ENCODE measurements at regions not wholly inside any gene's neighbourhood (a gene's known extent, or its start where the extent isn't known, plus 50 kb on each side); places are given as distances from the start of the nearest gene placed in this dataset.

DNA sequence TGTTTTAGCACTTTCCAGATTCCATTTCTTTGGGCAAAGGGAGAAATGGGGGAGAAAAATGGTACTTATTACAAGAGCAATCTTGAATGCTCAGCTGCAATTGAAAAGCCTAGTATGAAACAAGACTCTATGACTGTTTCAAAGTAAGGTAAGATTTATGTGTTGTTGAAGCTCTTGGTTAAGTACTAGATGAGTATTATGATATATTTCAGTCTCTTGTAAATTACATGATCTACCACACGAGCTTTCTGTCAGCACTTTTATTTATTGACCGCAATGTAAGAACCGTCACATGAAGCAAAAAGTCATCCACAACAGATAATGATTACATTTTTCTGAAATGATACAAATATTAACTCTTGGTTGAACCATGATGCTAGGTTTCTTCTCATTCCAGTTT, 906.7 kb upstream of the CHORDC1 start:
- TF ChIP-seq, protein P1, sequence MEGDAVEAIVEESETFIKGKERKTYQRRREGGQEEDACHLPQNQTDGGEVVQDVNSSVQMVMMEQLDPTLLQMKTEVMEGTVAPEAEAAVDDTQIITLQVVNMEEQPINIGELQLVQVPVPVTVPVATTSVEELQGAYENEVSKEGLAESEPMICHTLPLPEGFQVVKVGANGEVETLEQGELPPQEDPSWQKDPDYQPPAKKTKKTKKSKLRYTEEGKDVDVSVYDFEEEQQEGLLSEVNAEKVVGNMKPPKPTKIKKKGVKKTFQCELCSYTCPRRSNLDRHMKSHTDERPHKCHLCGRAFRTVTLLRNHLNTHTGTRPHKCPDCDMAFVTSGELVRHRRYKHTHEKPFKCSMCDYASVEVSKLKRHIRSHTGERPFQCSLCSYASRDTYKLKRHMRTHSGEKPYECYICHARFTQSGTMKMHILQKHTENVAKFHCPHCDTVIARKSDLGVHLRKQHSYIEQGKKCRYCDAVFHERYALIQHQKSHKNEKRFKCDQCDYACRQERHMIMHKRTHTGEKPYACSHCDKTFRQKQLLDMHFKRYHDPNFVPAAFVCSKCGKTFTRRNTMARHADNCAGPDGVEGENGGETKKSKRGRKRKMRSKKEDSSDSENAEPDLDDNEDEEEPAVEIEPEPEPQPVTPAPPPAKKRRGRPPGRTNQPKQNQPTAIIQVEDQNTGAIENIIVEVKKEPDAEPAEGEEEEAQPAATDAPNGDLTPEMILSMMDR (IDR thresholded peaks at IDR 0.05): no peak
- no peak for TF ChIP-seq POLR2AphosphoS5 (IDR thresholded peaks at IDR 0.05)
- intact Hi-C loops (cut with DNase I): no loop called here
- no peak overlapping the region for H3K27ac ChIP-seq (replicated peaks in 1 of 4)
- peaks cover 3 to 19% (median 5%) of the 10 kb centered on the region in 4 donors for H3K4me1 ChIP-seq
- H3K27me3 ChIP-seq: no peaks in the 10 kb centered on the region
- no peak for DNase-seq (ENCODE audit: extremely low spot score)
- H3K4me3 ChIP-seq: no peak overlapping the region
- no peaks in the 10 kb centered on the region for H3K9me3 ChIP-seq
- WGBS: 83% methylated on average over 3 of the region's 3 CpGs
- no peaks in the 10 kb centered on the region for H3K36me3 ChIP-seq

DNA sequence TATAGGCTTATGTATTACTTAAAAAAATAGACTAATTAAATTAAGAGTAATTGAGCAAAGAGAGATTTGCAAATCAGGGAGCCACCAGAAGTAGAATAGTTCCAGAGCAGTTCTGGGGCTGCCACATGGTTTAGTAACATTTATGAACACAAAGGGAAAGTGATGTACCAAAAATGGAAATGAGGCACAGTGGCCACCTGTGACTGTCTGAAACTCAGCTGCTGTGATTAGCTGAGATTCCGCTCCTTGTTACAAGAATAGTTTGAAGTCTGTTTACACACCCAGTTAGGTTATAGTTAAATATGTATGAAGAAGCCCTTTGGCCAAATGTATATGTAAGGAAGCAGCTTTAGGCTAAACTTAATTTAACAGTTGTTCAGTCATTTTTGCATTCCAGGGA, 901.5 kb upstream of the CHORDC1 start:
- no peaks in the 10 kb centered on the region for H3K9me3 ChIP-seq
- no peaks in the 10 kb centered on the region for H3K4me1 ChIP-seq
- intact Hi-C loops (cut with DNase I): no loop called here
- no peak for DNase-seq (ENCODE audit: extremely low spot score)
- WGBS: 78% methylated on average over 1 of the region's 1 CpG
- H3K36me3 ChIP-seq: no peaks in the 10 kb centered on the region
- TF ChIP-seq EP300 (IDR thresholded peaks at IDR 0.05) (no peak), POLR2A (IDR thresholded peaks at IDR 0.05; ENCODE audit: low read depth) (no peak), POLR2AphosphoS5 (IDR thresholded peaks at IDR 0.05) (no peak)
- TF ChIP-seq, protein P1 (IDR thresholded peaks at IDR 0.05): no peak
- no peaks in the 10 kb centered on the region for H3K27me3 ChIP-seq
- no peak overlapping the region for H3K27ac ChIP-seq (replicated peaks in 1 of 4)
- H3K4me3 ChIP-seq: no peak overlapping the region

DNA sequence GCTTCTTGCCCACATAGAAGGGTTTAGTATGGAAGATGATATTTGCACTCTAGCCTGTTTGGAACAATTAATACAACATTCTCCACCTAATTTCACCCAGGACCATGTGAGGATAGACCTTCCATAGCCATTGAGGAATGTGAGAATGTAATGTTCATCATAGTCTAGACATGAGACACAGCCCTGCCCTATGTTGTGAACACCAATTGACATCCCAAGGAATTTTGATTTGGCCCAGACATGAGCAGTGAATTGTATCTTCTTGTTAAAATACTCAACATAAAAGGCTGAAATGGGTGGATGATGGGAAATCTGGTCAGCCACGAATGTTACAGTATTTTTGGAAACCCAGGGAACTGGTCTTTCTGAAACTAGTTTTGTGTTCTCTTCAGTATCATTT, 892.3 kb upstream of the CHORDC1 start:
- TF ChIP-seq POLR2AphosphoS5 (IDR thresholded peaks at IDR 0.05) (no peak), EP300 (IDR thresholded peaks at IDR 0.05) (no peak), POLR2A (IDR thresholded peaks at IDR 0.05; ENCODE audit: low read depth) (no peak)
- TF ChIP-seq, protein P1 (IDR thresholded peaks at IDR 0.05): no peak
- Histone ChIP-seq H3K27me3 (no peaks in the 10 kb centered on the region), H3K36me3 (no peaks in the 10 kb centered on the region), H3K9me3 (no peaks in the 10 kb centered on the region), H3K4me1 (no peaks in the 10 kb centered on the region), H3K4me3 (no peak overlapping the region), H3K27ac (replicated peaks in 1 of 4) (no peak overlapping the region)
- no peak for DNase-seq (ENCODE audit: extremely low spot score)
- 68% methylated on average over 1 of the region's 1 CpG for WGBS
- intact Hi-C loops (cut with DNase I): no loop called here

DNA sequence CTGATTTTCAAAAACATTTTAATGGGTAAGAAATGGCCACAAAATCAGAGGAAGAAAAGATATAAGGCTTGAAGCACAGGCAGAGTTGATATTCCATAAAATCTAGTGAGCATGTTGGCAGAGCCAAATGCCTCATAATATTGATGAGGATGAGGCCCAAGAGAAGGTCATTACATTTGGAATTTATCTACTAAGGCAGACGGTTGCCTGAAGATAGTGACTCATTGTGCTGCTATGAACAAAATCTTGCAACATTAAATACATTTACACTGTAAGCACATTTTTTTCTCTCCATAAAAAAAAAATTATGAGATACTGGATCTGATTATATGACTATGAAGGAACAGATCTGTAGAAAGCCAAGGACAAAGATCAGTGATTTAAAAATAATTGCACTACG, 881.4 kb upstream of the CHORDC1 start:
- peaks cover 0 to 5% (median 0%) of the 10 kb centered on the region in 4 donors for H3K4me1 ChIP-seq
- intact Hi-C loops (cut with DNase I): no loop called here
- 39% methylated on average over 2 of the region's 2 CpGs for WGBS
- H3K9me3 ChIP-seq: no peaks in the 10 kb centered on the region
- no peaks in the 10 kb centered on the region for H3K27me3 ChIP-seq
- TF ChIP-seq EP300 (IDR thresholded peaks at IDR 0.05): no peak
- TF ChIP-seq, protein P1 (IDR thresholded peaks at IDR 0.05): no peak
- TF ChIP-seq POLR2AphosphoS5 (IDR thresholded peaks at IDR 0.05): no peak
- no peaks in the 10 kb centered on the region for H3K36me3 ChIP-seq
- no peak for DNase-seq (ENCODE audit: extremely low spot score)
- no peak overlapping the region for H3K27ac ChIP-seq (replicated peaks in 1 of 4)
- H3K4me3 ChIP-seq: no peak overlapping the region

DNA sequence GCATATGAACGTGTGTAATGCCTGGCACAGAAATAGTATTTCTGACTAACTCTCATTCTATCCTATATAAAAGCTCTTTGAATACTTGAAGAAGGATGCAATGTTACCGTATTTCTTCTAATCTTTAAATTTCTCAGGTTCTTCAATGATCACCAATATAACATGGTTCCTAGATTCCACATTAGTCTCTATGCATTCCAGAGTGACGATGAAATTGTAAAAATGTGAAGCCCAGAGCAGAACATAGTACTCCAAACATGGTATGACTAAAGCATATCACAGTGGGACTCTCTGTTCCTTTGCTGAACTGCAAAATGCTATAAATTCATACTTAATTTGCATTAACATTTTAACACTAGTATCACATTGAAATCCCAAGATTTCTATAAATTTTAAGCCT, 877.6 kb upstream of the CHORDC1 start:
- no peak overlapping the region for H3K4me3 ChIP-seq
- no peak overlapping the region for H3K27ac ChIP-seq (replicated peaks in 1 of 4)
- DNase-seq (ENCODE audit: extremely low spot score): no peak
- H3K9me3 ChIP-seq: no peaks in the 10 kb centered on the region
- TF ChIP-seq, protein P1 (IDR thresholded peaks at IDR 0.05): no peak
- TF ChIP-seq POLR2AphosphoS5 (IDR thresholded peaks at IDR 0.05) (no peak), POLR2A (IDR thresholded peaks at IDR 0.05; ENCODE audit: low read depth) (no peak), EP300 (IDR thresholded peaks at IDR 0.05) (no peak)
- no peaks in the 10 kb centered on the region for H3K27me3 ChIP-seq
- peaks cover 0 to 5% (median 0%) of the 10 kb centered on the region in 4 donors for H3K4me1 ChIP-seq
- 78% methylated on average over 3 of the region's 3 CpGs for WGBS
- no peaks in the 10 kb centered on the region for H3K36me3 ChIP-seq
- intact Hi-C loops (cut with DNase I): no loop called here
